ENCODE measurements at regions not wholly inside any gene's neighbourhood (a gene's known extent, or its start where the extent isn't known, plus 50 kb on each side); places are given as distances from the start of the nearest gene placed in this dataset.

DNA sequence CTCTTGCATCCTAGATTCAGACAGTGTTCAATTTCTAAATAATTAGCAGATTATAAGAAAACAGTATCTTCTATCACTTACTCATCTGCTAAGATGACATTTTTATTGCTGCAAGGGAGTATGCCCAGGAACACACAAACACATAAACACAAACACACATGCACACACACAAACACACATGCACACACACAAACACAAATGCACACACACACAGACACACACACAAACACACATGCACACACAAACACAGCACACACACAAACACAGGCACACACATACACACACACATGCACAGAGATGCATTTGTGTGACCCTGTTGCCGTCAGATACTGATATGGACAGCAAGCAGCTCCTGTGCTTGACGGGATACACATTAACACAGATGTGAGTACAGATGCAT lies 612.9 kb downstream of the IRX1 start:
- Histone ChIP-seq H3K79me2 (ENCODE audit: control insufficient read depth, insufficient read depth, low read length) (no peaks in the 10 kb centered on the region), H3K36me3 (replicated peaks in 1 of 2; ENCODE audit: control extremely low read depth in 1 of 2, control insufficient read depth in 1 of 2, extremely low read depth in 1 of 2, insufficient read depth in 2 of 2, low read length in 1 of 2) (no peaks in the 10 kb centered on the region), H3K27ac (ENCODE audit: low read length in 2 of 2) (no peak overlapping the region), H2AFZ (ENCODE audit: insufficient read depth, low read depth, low read length, poor library complexity, severe bottlenecking) (no peak overlapping the region), H3K27me3 (replicated peaks in 1 of 4; ENCODE audit: control extremely low read depth in 1 of 4, control insufficient read depth in 3 of 4, insufficient read depth in 4 of 4, low read length in 3 of 4) (no peaks in the 10 kb centered on the region), H3K4me1 (ENCODE audit: control insufficient read depth in 2 of 2, insufficient read depth in 2 of 2, low read length in 2 of 2) (no peaks in the 10 kb centered on the region), H4K20me1 (ENCODE audit: control insufficient read depth, insufficient read depth, low read length, poor library complexity, severe bottlenecking) (no peaks in the 10 kb centered on the region), H3K9me3 (ENCODE audit: control extremely low read depth in 1 of 3, control insufficient read depth in 2 of 3, insufficient read depth in 1 of 3, low read length in 2 of 3) (peaks cover 0 to 20% (median 0%) of the 10 kb centered on the region in 3 donors), H3K4me3 (ENCODE audit: control extremely low read depth in 1 of 5, extremely low read depth in 1 of 5, insufficient read depth in 1 of 5, low read depth in 2 of 5, low read length in 4 of 5) (no peak overlapping the region), H3K9ac (ENCODE audit: low read length) (no peak overlapping the region), H3K4me2 (replicated peaks; ENCODE audit: low read depth, low read length, poor library complexity, severe bottlenecking) (no peak overlapping the region)
- no peaks in the 10 kb centered on the region for H3K4me1 Mint-ChIP-seq
- H3K9me3 Mint-ChIP-seq (ENCODE audit: insufficient read depth): peaks cover 5% of the 10 kb centered on the region
- POLR2A ChIA-PET: no interaction called here
- no peak for TF ChIP-seq EZH2 (IDR thresholded peaks at IDR 0.05; ENCODE audit: borderline replicate concordance, insufficient read depth, low read depth, low read length, poor library complexity, severe bottlenecking)
- TF ChIP-seq, protein P1, sequence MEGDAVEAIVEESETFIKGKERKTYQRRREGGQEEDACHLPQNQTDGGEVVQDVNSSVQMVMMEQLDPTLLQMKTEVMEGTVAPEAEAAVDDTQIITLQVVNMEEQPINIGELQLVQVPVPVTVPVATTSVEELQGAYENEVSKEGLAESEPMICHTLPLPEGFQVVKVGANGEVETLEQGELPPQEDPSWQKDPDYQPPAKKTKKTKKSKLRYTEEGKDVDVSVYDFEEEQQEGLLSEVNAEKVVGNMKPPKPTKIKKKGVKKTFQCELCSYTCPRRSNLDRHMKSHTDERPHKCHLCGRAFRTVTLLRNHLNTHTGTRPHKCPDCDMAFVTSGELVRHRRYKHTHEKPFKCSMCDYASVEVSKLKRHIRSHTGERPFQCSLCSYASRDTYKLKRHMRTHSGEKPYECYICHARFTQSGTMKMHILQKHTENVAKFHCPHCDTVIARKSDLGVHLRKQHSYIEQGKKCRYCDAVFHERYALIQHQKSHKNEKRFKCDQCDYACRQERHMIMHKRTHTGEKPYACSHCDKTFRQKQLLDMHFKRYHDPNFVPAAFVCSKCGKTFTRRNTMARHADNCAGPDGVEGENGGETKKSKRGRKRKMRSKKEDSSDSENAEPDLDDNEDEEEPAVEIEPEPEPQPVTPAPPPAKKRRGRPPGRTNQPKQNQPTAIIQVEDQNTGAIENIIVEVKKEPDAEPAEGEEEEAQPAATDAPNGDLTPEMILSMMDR (IDR thresholded peaks at IDR 0.05): no peak
- intact Hi-C loops (cut with micrococcal nuclease): no loop called here
- H3K27ac Mint-ChIP-seq: no peak overlapping the region
- CTCF ChIA-PET: no interaction called here
- ATAC-seq (ENCODE audit: low read depth) (no peak), DNase-seq (no peak)
- no peak overlapping the region for H3K4me3 Mint-ChIP-seq
- no peaks in the 10 kb centered on the region for H3K27me3 Mint-ChIP-seq
- WGBS (ENCODE audit: insufficient coverage): 83% methylated on average over 2 of the region's 2 CpGs

DNA sequence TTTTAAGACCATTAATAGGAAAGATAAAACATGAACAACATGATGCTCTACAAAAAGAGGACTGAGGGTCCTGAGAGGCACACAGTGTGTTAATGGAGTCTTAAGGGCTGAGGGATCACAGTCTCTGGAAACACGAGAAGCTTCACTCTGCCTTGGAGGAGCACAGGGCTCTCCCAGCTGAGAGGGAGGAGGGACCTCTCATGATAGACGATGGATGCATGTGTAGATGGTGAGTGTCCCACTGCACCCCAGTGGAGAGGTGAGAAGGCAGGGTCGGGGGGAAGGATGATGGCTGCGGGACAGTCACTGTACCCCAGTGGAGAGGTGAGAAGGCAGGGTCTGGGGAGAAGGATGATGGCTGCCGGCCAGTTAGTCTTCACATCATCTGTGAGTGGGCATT lies 613.4 kb downstream of the IRX1 start:
- Histone ChIP-seq H2AFZ (ENCODE audit: insufficient read depth, low read depth, low read length, poor library complexity, severe bottlenecking) (no peak overlapping the region), H3K27me3 (replicated peaks in 1 of 4; ENCODE audit: control extremely low read depth in 1 of 4, control insufficient read depth in 3 of 4, insufficient read depth in 4 of 4, low read length in 3 of 4) (no peaks in the 10 kb centered on the region), H3K4me1 (ENCODE audit: control insufficient read depth in 2 of 2, insufficient read depth in 2 of 2, low read length in 2 of 2) (no peaks in the 10 kb centered on the region), H3K4me2 (replicated peaks; ENCODE audit: low read depth, low read length, poor library complexity, severe bottlenecking) (no peak overlapping the region), H3K36me3 (replicated peaks in 1 of 2; ENCODE audit: control extremely low read depth in 1 of 2, control insufficient read depth in 1 of 2, extremely low read depth in 1 of 2, insufficient read depth in 2 of 2, low read length in 1 of 2) (no peaks in the 10 kb centered on the region), H3K4me3 (ENCODE audit: control extremely low read depth in 1 of 5, extremely low read depth in 1 of 5, insufficient read depth in 1 of 5, low read depth in 2 of 5, low read length in 4 of 5) (no peak overlapping the region), H3K79me2 (ENCODE audit: control insufficient read depth, insufficient read depth, low read length) (no peaks in the 10 kb centered on the region), H3K9ac (ENCODE audit: low read length) (no peak overlapping the region), H3K9me3 (ENCODE audit: control extremely low read depth in 1 of 3, control insufficient read depth in 2 of 3, insufficient read depth in 1 of 3, low read length in 2 of 3) (peaks cover 0 to 20% (median 0%) of the 10 kb centered on the region in 3 donors), H3K27ac (ENCODE audit: low read length in 2 of 2) (no peak overlapping the region), H4K20me1 (ENCODE audit: control insufficient read depth, insufficient read depth, low read length, poor library complexity, severe bottlenecking) (no peaks in the 10 kb centered on the region)
- no peaks in the 10 kb centered on the region for H3K27me3 Mint-ChIP-seq
- ATAC-seq (ENCODE audit: low read depth) (no peak), DNase-seq (no peak)
- intact Hi-C loops (cut with micrococcal nuclease): no loop called here
- no peak for TF ChIP-seq EZH2 (IDR thresholded peaks at IDR 0.05; ENCODE audit: borderline replicate concordance, insufficient read depth, low read depth, low read length, poor library complexity, severe bottlenecking)
- TF ChIP-seq, protein P1 (IDR thresholded peaks at IDR 0.05): no peak
- no peak overlapping the region for H3K27ac Mint-ChIP-seq
- H3K9me3 Mint-ChIP-seq (ENCODE audit: insufficient read depth): peaks cover 5% of the 10 kb centered on the region
- CTCF ChIA-PET: no interaction called here
- H3K4me1 Mint-ChIP-seq: no peaks in the 10 kb centered on the region
- 94% methylated on average over 5 of the region's 5 CpGs for WGBS (ENCODE audit: insufficient coverage)
- H3K4me3 Mint-ChIP-seq: no peak overlapping the region
- POLR2A ChIA-PET: no interaction called here
